ENCODE measurements at regions not wholly inside any gene's neighbourhood (a gene's known extent, or its start where the extent isn't known, plus 50 kb on each side); places are given as distances from the start of the nearest gene placed in this dataset.

DNA sequence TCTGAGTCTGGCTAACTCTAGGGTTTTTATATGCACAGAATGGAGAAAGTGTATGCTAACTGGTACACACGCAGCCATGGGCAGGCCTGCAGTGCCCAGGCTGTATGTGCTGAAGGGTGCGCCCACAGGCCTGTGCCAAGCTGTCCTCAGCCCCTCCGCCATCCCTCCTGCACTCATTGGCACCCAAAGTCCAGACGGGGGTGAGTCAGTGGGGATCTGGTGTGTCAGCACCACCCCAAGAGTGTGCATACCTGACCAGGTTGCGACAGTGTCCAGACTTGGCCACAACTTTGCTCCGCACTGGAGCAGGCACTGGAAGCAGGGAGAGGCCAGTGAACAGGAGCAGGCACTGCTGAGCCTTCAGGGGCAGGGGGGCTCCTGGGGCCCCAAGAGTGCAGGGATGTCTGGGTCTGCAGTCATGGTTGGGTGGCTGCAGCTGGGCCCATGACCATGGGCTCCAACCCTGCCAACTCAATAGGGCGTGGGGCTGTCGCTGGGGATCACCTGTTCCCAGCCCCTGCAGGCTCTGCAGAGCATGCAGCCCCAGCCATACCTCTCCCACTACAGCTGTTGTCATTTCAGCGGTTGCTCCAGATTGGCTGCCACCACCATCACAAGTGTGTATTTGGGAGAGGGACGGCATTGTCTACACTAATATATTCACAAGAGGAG is 717.8 kb downstream of the EPHA7 start:
- intact Hi-C loops (cut with DNase I): no loop called here
- Histone ChIP-seq H3K4me1 (no peaks in the 10 kb centered on the region), H3K27ac (no peak overlapping the region), H3K4me3 (no peak overlapping the region), H3K27me3 (ENCODE audit: low read depth) (no peaks in the 10 kb centered on the region), H3K36me3 (no peaks in the 10 kb centered on the region), H3K9me3 (no peaks in the 10 kb centered on the region)
- no peak for DNase-seq
- TF ChIP-seq, protein P1, sequence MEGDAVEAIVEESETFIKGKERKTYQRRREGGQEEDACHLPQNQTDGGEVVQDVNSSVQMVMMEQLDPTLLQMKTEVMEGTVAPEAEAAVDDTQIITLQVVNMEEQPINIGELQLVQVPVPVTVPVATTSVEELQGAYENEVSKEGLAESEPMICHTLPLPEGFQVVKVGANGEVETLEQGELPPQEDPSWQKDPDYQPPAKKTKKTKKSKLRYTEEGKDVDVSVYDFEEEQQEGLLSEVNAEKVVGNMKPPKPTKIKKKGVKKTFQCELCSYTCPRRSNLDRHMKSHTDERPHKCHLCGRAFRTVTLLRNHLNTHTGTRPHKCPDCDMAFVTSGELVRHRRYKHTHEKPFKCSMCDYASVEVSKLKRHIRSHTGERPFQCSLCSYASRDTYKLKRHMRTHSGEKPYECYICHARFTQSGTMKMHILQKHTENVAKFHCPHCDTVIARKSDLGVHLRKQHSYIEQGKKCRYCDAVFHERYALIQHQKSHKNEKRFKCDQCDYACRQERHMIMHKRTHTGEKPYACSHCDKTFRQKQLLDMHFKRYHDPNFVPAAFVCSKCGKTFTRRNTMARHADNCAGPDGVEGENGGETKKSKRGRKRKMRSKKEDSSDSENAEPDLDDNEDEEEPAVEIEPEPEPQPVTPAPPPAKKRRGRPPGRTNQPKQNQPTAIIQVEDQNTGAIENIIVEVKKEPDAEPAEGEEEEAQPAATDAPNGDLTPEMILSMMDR (IDR thresholded peaks at IDR 0.05): no peak
- ATAC-seq: peak; percentile 37 to 50

DNA sequence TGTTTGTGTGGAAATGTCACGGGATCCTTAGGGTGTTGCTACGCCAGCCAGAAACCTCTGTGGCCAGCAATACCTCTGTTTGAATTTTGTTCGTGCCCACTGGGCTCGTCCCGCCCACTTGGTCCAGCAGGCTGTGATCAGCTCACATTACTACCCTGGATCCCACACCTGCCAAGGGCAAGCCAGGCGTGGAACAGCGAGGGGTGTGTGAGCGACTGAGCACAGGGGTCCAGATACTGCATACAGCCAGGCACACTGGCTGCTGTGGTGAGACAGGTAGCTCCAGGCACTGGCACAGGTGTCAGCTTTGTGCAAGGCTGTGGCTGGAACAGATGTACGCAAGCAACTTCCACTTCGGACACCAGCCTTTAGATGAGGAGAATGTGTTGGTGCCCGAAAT is 718.9 kb downstream of the EPHA7 start:
- no peaks in the 10 kb centered on the region for H3K27me3 ChIP-seq (ENCODE audit: low read depth)
- intact Hi-C loops (cut with DNase I): no loop called here
- no peaks in the 10 kb centered on the region for H3K36me3 ChIP-seq
- H3K4me3 ChIP-seq: no peak overlapping the region
- ATAC-seq: no peak
- no peak for DNase-seq
- TF ChIP-seq, protein P1 (IDR thresholded peaks at IDR 0.05): no peak
- H3K27ac ChIP-seq: no peak overlapping the region
- no peaks in the 10 kb centered on the region for H3K4me1 ChIP-seq
- no peaks in the 10 kb centered on the region for H3K9me3 ChIP-seq

DNA sequence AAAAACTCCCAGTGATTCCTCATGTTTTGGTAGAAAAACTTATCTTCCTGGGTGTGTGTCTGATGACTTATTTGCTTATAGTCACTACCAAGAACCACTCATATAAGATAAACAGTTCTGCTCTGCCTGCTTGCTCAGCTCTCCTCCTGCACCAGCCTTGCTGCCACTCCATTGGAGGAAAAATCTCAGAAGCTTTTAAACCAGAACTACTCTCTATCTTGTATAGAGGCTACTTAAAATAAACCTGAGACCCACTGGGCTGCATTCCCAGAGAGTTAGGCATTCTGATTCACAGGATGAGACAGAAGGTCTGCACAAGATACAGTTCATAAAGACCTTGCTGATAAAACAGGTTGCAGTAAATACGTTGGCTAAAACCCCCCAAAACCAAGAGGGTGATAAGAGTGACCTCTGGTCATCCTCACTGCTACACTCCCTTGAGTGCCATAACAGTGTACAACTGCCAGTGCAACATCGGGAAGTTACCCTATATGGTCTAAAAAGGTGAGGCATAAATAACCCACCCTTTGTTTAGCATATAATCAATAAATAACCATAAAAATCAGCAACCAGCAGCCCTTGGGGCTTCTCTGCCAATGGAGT is 728.3 kb downstream of the EPHA7 start:
- Histone ChIP-seq H3K9me3 (no peaks in the 10 kb centered on the region), H3K27ac (no peak overlapping the region), H3K4me1 (no peaks in the 10 kb centered on the region), H3K36me3 (no peaks in the 10 kb centered on the region), H3K27me3 (ENCODE audit: low read depth) (no peaks in the 10 kb centered on the region), H3K4me3 (no peak overlapping the region)
- no peak for DNase-seq
- ATAC-seq: no peak
- intact Hi-C loops (cut with DNase I): no loop called here
- TF ChIP-seq, protein P1 (IDR thresholded peaks at IDR 0.05): no peak

DNA sequence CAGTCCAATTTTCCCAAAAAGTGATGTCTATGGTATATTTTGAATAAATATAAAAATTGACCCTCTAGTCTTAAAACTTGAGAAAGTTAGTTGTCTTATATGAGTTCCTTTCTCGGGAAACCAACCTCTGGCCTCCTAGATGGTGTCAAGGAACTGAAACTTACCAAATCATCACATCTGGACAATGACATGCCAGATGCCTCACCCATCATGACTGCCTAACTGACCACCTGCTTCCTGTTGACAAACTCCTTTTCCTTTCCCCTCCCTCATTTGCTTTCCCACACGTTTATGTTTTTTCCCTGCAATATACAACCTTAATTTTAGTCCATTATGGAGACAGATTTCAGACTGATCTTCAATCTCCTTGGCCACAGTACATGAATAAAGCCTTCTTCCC is 731.0 kb downstream of the EPHA7 start:
- no peaks in the 10 kb centered on the region for H3K36me3 ChIP-seq
- no peaks in the 10 kb centered on the region for H3K9me3 ChIP-seq
- no peak overlapping the region for H3K4me3 ChIP-seq
- intact Hi-C loops (cut with DNase I): no loop called here
- H3K27ac ChIP-seq: no peak overlapping the region
- H3K27me3 ChIP-seq (ENCODE audit: low read depth): no peaks in the 10 kb centered on the region
- TF ChIP-seq, protein P1 (IDR thresholded peaks at IDR 0.05): no peak
- no peak for DNase-seq
- H3K4me1 ChIP-seq: no peaks in the 10 kb centered on the region
- ATAC-seq: no peak

DNA sequence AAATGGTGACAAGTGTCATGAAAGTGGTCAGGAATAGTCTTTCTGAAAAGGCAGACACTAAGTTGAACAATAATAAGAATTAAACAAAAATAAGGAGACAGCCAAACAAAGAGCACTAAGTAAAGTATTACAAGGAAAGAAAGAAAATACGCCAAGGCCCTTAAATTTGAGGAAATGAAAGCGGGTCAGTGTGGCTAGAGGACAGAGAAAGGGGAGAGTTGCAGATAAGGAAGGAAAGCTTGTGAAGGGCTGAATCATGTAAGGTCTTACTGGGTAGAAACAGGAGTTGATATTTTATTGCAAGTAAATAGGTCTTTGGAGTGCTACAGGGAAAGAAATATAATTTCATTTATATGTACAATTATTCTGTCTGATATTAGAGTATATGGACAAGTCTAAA is 732.1 kb downstream of the EPHA7 start:
- H3K36me3 ChIP-seq: no peaks in the 10 kb centered on the region
- H3K4me3 ChIP-seq: no peak overlapping the region
- TF ChIP-seq, protein P1 (IDR thresholded peaks at IDR 0.05): no peak
- ATAC-seq: no peak
- no peaks in the 10 kb centered on the region for H3K4me1 ChIP-seq
- H3K27ac ChIP-seq: no peak overlapping the region
- intact Hi-C loops (cut with DNase I): no loop called here
- no peak for DNase-seq
- H3K27me3 ChIP-seq (ENCODE audit: low read depth): no peaks in the 10 kb centered on the region
- no peaks in the 10 kb centered on the region for H3K9me3 ChIP-seq

All from lower lobe of right lung (tissue), 2 donors.